K562 (cell line): ENCODE measurements at regions not wholly inside any gene's neighbourhood (a gene's known extent, or its start where the extent isn't known, plus 50 kb on each side); places are given as distances from the start of the nearest gene placed in this dataset.

Experiments
- ATAC-seq: fragments of 200-7000 bp; cut with Tn5 transposase; 3 replicates; pipeline ENCODE4 v1.9.1; 2020; ENCODE audit warnings: moderate library complexity
- BruUV-seq: library from RNA; stranded (reverse); fragments of 400-500 nt; replicated peaks from 2 replicates; lab custom pipeline; 2021; lab: Mats Ljungman, UMichigan
- CTCF ChIA-PET: fragments of 300-600 bp; formaldehyde crosslinking; extraction: SDS; loops from one replicate; lab custom pipeline; 2021; ENCODE audit warnings: low intra/inter-chr PET ratio; lab: Yijun Ruan, JAX
- POLR2A ChIA-PET: fragments of 300-600, 350-650 bp; sonication (Branson Sonifier 250); formaldehyde crosslinking; extraction: SDS; loops from one replicate; lab custom pipeline; 2021; ENCODE audit warnings: antibody characterized with exemption, inconsistent platforms; lab: Yijun Ruan, JAX
- DNase-seq, 4 experiments: peaks; one replicate each; pipeline versions ENCODE4 v3.0.0 to v3.0.0-alpha.2; 2011 to 2018; ENCODE audit warnings: low spot score in 3 of 4, mixed read lengths in 3 of 4; ENCODE audit errors: extremely low read depth in 1 of 4
- FAIRE-seq: peaks from 2 replicates; lab custom pipeline; 2011; peaks lifted over from hg19 to GRCh38; lab: Jason Lieb, UNC
- H2AFZ ChIP-seq: 2 replicates; pipeline ENCODE4 v1.6.0; 2011; ENCODE audit warnings: low read depth, low read length, control low read depth, inconsistent platforms
- H3K27ac ChIP-seq: fragments of 200-600 bp; 3 replicates; pipeline ENCODE4 v1.8.0; 2011; ENCODE audit warnings: low read depth, mild to moderate bottlenecking, control low read depth, inconsistent platforms, low read length, moderate library complexity, mixed read lengths; ENCODE audit errors: extremely low read depth
- H3K27me3 ChIP-seq, 2 experiments: fragments of 300-600 bp in 1 of 2; 2 replicates in 1 of 2; 3 replicates in 1 of 2; pipeline versions ENCODE4 v1.6.0 to v1.8.0; 2011; ENCODE audit warnings: inconsistent platforms in 2 of 2, low read length in 2 of 2, mild to moderate bottlenecking in 1 of 2, mixed read lengths in 1 of 2, moderate library complexity in 1 of 2; ENCODE audit not compliant: control insufficient read depth in 2 of 2, insufficient read depth in 2 of 2
- H3K36me3 ChIP-seq: fragments of 300-600 bp; 3 replicates; pipeline ENCODE4 v1.8.0; 2011; ENCODE audit warnings: mild to moderate bottlenecking, low read length, inconsistent platforms; ENCODE audit not compliant: control insufficient read depth, insufficient read depth
- H3K4me1 ChIP-seq, 2 experiments: fragments of 200-600 bp in 1 of 2; replicated peaks in 1 of 2; 2 replicates in 1 of 2; 3 replicates in 1 of 2; pipeline versions ENCODE4 v1.5.1 to v1.8.0; 2011; ENCODE audit warnings: inconsistent platforms in 2 of 2, low read length in 2 of 2, mild to moderate bottlenecking in 1 of 2, mixed read lengths in 1 of 2, moderate library complexity in 1 of 2; ENCODE audit not compliant: control insufficient read depth in 2 of 2, insufficient read depth in 2 of 2
- H3K4me2 ChIP-seq: 2 replicates; pipeline ENCODE4 v1.6.1; 2011; ENCODE audit warnings: low read length, control low read depth, inconsistent platforms, mixed read lengths; ENCODE audit not compliant: insufficient read depth
- H3K4me3 ChIP-seq: fragments of 200-600 bp; sonication (generic), shearing (Covaris generic); 2 replicates; pipeline ENCODE4 v1.5.1; 2016; ENCODE audit warnings: control low read depth, inconsistent platforms
- H3K79me2 ChIP-seq: fragments of 200-600 bp; 3 replicates; pipeline ENCODE4 v1.8.0; 2011; ENCODE audit warnings: low read length, inconsistent platforms; ENCODE audit not compliant: control insufficient read depth, insufficient read depth
- H3K9ac ChIP-seq, 2 experiments: 2 replicates each; pipeline versions ENCODE4 v1.6.0 to v1.6.1; 2011; ENCODE audit warnings: low read depth in 2 of 2, low read length in 2 of 2, control low read depth in 1 of 2, inconsistent platforms in 1 of 2, mild to moderate bottlenecking in 1 of 2, mixed read lengths in 1 of 2; ENCODE audit not compliant: insufficient read depth in 1 of 2
- H3K9me1 ChIP-seq: one replicate; pipeline ENCODE4 v1.6.0; 2011; ENCODE audit warnings: inconsistent platforms, mild to moderate bottlenecking, low read length, moderate library complexity; ENCODE audit not compliant: control insufficient read depth, insufficient read depth
- H3K9me3 ChIP-seq: replicated peaks from 2 replicates; pipeline ENCODE4 v1.5.1; 2011; ENCODE audit warnings: low read depth, low read length, inconsistent platforms; ENCODE audit not compliant: control insufficient read depth, insufficient read depth
- H4K20me1 ChIP-seq: replicated peaks from 2 replicates; pipeline ENCODE4 v1.6.1; 2011; ENCODE audit warnings: low read length, inconsistent platforms, mixed read lengths; ENCODE audit not compliant: control insufficient read depth, insufficient read depth
- C11orf30 ChIP-seq: fragments of 450-650 bp; IDR thresholded peaks from 2 replicates; pipeline ENCODE4 v1.6.1; 2016; ENCODE audit warnings: low read depth, mild to moderate bottlenecking
- CBX1 ChIP-seq: sonication (generic); IDR thresholded peaks from 2 replicates; pipeline ENCODE4 v1.6.1; 2016; ENCODE audit warnings: antibody characterized with exemption, low read depth, mild to moderate bottlenecking
- ETS2 ChIP-seq: IDR thresholded peaks from 2 replicates; pipeline ENCODE4 v1.6.1; 2016; ENCODE audit warnings: borderline replicate concordance, missing genetic modification characterization, mild to moderate bottlenecking, moderate library complexity, missing compliant biosample characterization; ENCODE audit not compliant: poor library complexity, severe bottlenecking
- GTF2F1 ChIP-seq: IDR thresholded peaks from 2 replicates; pipeline ENCODE4 v1.6.1; 2011; ENCODE audit warnings: low read depth, low read length, improper control_type of control experiment
- NR4A1 ChIP-seq, 2 experiments: fragments of 250-450 bp in 1 of 2; fragments of 450-650 bp in 1 of 2; sonication (Bioruptor Pico) in 1 of 2; IDR thresholded peaks; 2 replicates each; pipeline versions ENCODE4 v1.4.0 to v1.6.1; 2016 to 2020; ENCODE audit warnings: mild to moderate bottlenecking in 2 of 2, missing compliant biosample characterization in 1 of 2, missing genetic modification characterization in 1 of 2, moderate library complexity in 1 of 2
- RBBP5 ChIP-seq: fragments of 200-600 bp; sonication (generic); IDR thresholded peaks from 2 replicates; pipeline ENCODE4 v1.6.1; 2012; ENCODE audit warnings: borderline replicate concordance, mild to moderate bottlenecking, low read length, control low read depth, inconsistent platforms; ENCODE audit not compliant: insufficient read depth, poor library complexity, severe bottlenecking
- SAP30 ChIP-seq: fragments of 200-600 bp; sonication (generic); IDR thresholded peaks from 2 replicates; pipeline ENCODE4 v1.6.1; 2012; ENCODE audit warnings: borderline replicate concordance, low read depth, mild to moderate bottlenecking, moderate library complexity, low read length, control low read depth, inconsistent platforms; ENCODE audit not compliant: insufficient read depth, poor library complexity, severe bottlenecking
- TCF7 ChIP-seq: sonication (generic); IDR thresholded peaks from 2 replicates; pipeline ENCODE4 v1.6.1; 2016; ENCODE audit warnings: antibody characterized with exemption, borderline replicate concordance
- ZBTB11 ChIP-seq, 3 experiments: fragments of 200-800 bp in 1 of 3; fragments of 250-450 bp in 1 of 3; fragments of 450-650 bp in 1 of 3; sonication (Bioruptor Pico) in 1 of 3; sonication (Bioruptor generic) in 1 of 3; formaldehyde crosslinking in 1 of 3; IDR thresholded peaks; 2 replicates each; pipeline versions ENCODE4 v1.6.1 to v1.8.0; 2016 to 2022; ENCODE audit warnings: mild to moderate bottlenecking in 2 of 3, missing genetic modification characterization in 2 of 3, missing compliant biosample characterization in 1 of 3, moderate library complexity in 1 of 3
- ZBTB43 ChIP-seq: sonication (generic); formaldehyde crosslinking; IDR thresholded peaks from 2 replicates; pipeline ENCODE4 v1.8.0; 2023; ENCODE audit warnings: mild to moderate bottlenecking, missing genetic modification reagents
- ZBTB8A ChIP-seq: fragments of 450-650 bp; IDR thresholded peaks from 2 replicates; pipeline ENCODE4 v1.6.1; 2018; ENCODE audit warnings: mild to moderate bottlenecking, moderate library complexity; ENCODE audit not compliant: partially characterized antibody
- ZC3H11A ChIP-seq: IDR thresholded peaks from 2 replicates; pipeline ENCODE4 v1.6.1; 2012; ENCODE audit warnings: low read depth, low read length, improper control_type of control experiment
- ZFP36 ChIP-seq: fragments of 150-350 bp; IDR thresholded peaks from 2 replicates; pipeline ENCODE4 v1.6.1; 2018; ENCODE audit warnings: low read length, low read depth; ENCODE audit not compliant: partially characterized antibody
- ZNF512 ChIP-seq: IDR thresholded peaks from 2 replicates; pipeline ENCODE4 v1.6.1; 2016; ENCODE audit warnings: missing genetic modification characterization, missing compliant biosample characterization
- WGBS: fragments of 100-300 bp; shearing (Covaris generic); methylation state at CpG from one replicate; pipeline ENCODE4 v1.1.6; 2016; ENCODE audit warnings: low coverage, mixed read lengths; ENCODE audit not compliant: insufficient coverage; ENCODE audit errors: missing lambda C conversion rate; 5-methylcytosine and 5-hydroxymethylcytosine counted together
- in situ Hi-C: fragments of 300-500 bp; cut with MboI; formaldehyde crosslinking; loops from 4 replicates; pipeline ENCODE4 v1.15.0; 2018; ENCODE audit warnings: inconsistent platforms, mixed read lengths
- intact Hi-C: fragments of 100-400 bp; cut with micrococcal nuclease; formaldehyde crosslinking; loops from 2 replicates; pipeline ENCODE4 v1.14.2; 2022

- WGBS: 3% methylated on average over 4 of the region's 5 CpGs
- TF ChIP-seq NR4A1 (CRISPR knock-in tag; IDR thresholded peaks at IDR 0.05) (no peak), NR4A1 (tag; IDR thresholded peaks at IDR 0.05) (no peak), ZC3H11A (no peak), C11orf30 (no peak), TCF7 (no peak), SAP30 (no peak), ETS2 (tag) (no peak), ZBTB43 (CRISPR knock-in tag) (no peak), GTF2F1 (no peak), ZBTB11 (CRISPR knock-in tag; IDR thresholded peaks at IDR 0.05) (no peak), ZFP36 (no peak), ZNF512 (tag) (no peak), RBBP5 (no peak), ZBTB8A (no peak), CBX1 (no peak)
Measured at GRCh38 chr13:79228972-79229371, 177.1 kb downstream of the RBM26 start.

More at GRCh38 chr13:79228972-79229371, 177.1 kb downstream of the RBM26 start:
- FAIRE-seq (no peak), DNase-seq (no peak), ATAC-seq (no peak)
- BruUV-seq: no TSS peak
- no peak overlapping the region for H3K9ac ChIP-seq
- no peaks in the 10 kb centered on the region for H3K9me1 ChIP-seq
- no peak overlapping the region for H3K27ac ChIP-seq
- ChIA-PET CTCF (no interaction called here), POLR2A (interaction anchor here (0.5 kb wide), 1 partner anchor 1137 kb away, joined by 3 read pairs; no protein-coding TSS in a partner anchor)
- H3K36me3 ChIP-seq: no peaks in the 10 kb centered on the region
- H4K20me1 ChIP-seq: no peaks in the 10 kb centered on the region
- H3K9me3 ChIP-seq: no peaks in the 10 kb centered on the region
- no peaks in the 10 kb centered on the region for H3K4me1 ChIP-seq
- no peaks in the 10 kb centered on the region for H3K79me2 ChIP-seq
- intact Hi-C loops (no loop called here), in situ Hi-C loops (no loop called here)
- no peaks in the 10 kb centered on the region for H3K27me3 ChIP-seq
- no peak overlapping the region for H3K4me3 ChIP-seq
- no peak overlapping the region for H3K4me2 ChIP-seq
- no peak overlapping the region for H2AFZ ChIP-seq
